ENCODE measurements at regions not wholly inside any gene's neighbourhood (a gene's known extent, or its start where the extent isn't known, plus 50 kb on each side); places are given as distances from the start of the nearest gene placed in this dataset.

DNA sequence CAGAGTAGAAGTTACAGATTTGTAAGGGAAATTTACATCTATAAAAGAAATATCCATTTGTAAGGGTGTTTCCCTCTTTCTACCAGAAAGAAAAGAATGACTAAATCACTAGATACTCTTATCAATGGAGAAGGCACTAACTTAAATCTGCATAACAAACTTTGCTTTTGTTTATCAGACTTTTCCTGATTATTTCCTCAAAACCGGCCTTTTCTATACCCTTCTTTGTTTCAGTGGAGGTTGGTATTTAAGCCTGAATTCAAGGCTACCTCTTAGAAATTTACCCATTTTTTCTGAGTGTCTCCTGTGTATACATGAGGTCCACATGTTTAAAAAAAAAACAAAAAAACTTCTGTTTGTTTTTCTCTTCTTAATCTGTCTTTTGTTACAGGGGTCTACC lies 80.4 kb upstream of the GRPR start:
- H3K4ac ChIP-seq (ENCODE audit: low read depth, low read length): no peak overlapping the region

DNA sequence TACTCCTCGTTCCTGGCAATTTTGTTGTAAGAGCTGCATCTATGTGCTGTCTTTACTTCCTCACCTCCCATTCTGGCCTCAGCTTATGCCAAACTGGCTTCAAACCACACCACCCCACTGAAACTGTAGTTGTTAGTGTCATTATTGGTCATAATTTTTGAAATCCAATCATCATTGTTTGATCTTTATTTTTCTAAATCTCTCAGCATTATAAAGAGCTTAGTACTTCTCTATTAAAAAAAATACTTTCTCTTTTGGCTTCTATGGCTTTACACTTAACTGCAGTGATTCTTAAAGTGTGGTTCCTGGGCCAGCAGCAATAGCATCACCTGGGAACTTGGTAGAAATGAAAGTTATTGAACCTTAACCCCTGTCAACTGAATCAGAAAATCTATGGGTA lies 83.5 kb upstream of the GRPR start:
- Histone ChIP-seq H3K4me2 (ENCODE audit: low read length) (no peak overlapping the region), H3K4me3 (ENCODE audit: low read length) (no peak overlapping the region), H3K4ac (ENCODE audit: low read depth, low read length) (no peak overlapping the region), H2BK5ac (ENCODE audit: low read length) (no peak overlapping the region), H3K79me2 (ENCODE audit: control insufficient read depth, insufficient read depth, low read length) (no peaks in the 10 kb centered on the region), H4K8ac (ENCODE audit: low read depth, low read length) (no peak overlapping the region), H3K27me3 (ENCODE audit: insufficient read depth, low read length, poor library complexity) (no peaks in the 10 kb centered on the region), H2AK5ac (ENCODE audit: low read length) (no peak overlapping the region), H3K9ac (ENCODE audit: low read length) (no peak overlapping the region), H3K4me1 (ENCODE audit: control insufficient read depth, low read depth, low read length) (no peaks in the 10 kb centered on the region), H3K27ac (ENCODE audit: low read depth, low read length) (no peak overlapping the region), H2BK15ac (replicated peaks; ENCODE audit: low read depth) (no peak overlapping the region), H3K79me1 (ENCODE audit: low read length) (no peaks in the 10 kb centered on the region), H4K5ac (ENCODE audit: low read length) (no peak overlapping the region), H3K36me3 (ENCODE audit: control insufficient read depth, insufficient read depth, low read length) (no peaks in the 10 kb centered on the region), H3K18ac (ENCODE audit: low read length) (no peak overlapping the region), H3K23ac (ENCODE audit: low read length) (no peak overlapping the region), H3K56ac (ENCODE audit: low read length) (no peak overlapping the region), H2BK120ac (ENCODE audit: low read depth, low read length) (no peak overlapping the region)
- no CpG with 5 or more reads among the region's 1 CpG for WGBS (ENCODE audit: extremely low coverage, insufficient coverage, low lambda C conversion rate)
- no peak for DNase-seq

More for the DNA sequence above, 80.4 kb upstream of the GRPR start:
- Histone ChIP-seq H2AK5ac (ENCODE audit: low read length) (no peak overlapping the region), H3K18ac (ENCODE audit: low read length) (no peak overlapping the region), H2BK120ac (ENCODE audit: low read depth, low read length) (no peak overlapping the region), H3K27me3 (ENCODE audit: insufficient read depth, low read length, poor library complexity) (no peaks in the 10 kb centered on the region), H3K4me2 (ENCODE audit: low read length) (no peak overlapping the region), H3K9ac (ENCODE audit: low read length) (no peak overlapping the region), H3K4me3 (ENCODE audit: low read length) (no peak overlapping the region), H4K5ac (ENCODE audit: low read length) (no peak overlapping the region), H4K8ac (ENCODE audit: low read depth, low read length) (no peak overlapping the region), H3K36me3 (ENCODE audit: control insufficient read depth, insufficient read depth, low read length) (no peaks in the 10 kb centered on the region), H3K79me2 (ENCODE audit: control insufficient read depth, insufficient read depth, low read length) (no peaks in the 10 kb centered on the region), H3K27ac (ENCODE audit: low read depth, low read length) (no peak overlapping the region), H2BK5ac (ENCODE audit: low read length) (no peak overlapping the region), H3K23ac (ENCODE audit: low read length) (no peak overlapping the region), H3K56ac (ENCODE audit: low read length) (no peak overlapping the region), H3K4me1 (ENCODE audit: control insufficient read depth, low read depth, low read length) (no peaks in the 10 kb centered on the region), H2BK15ac (replicated peaks; ENCODE audit: low read depth) (no peak overlapping the region), H3K79me1 (ENCODE audit: low read length) (no peaks in the 10 kb centered on the region)
- DNase-seq: no peak
- no CpG with 5 or more reads among the region's 1 CpG for WGBS (ENCODE audit: extremely low coverage, insufficient coverage, low lambda C conversion rate)

DNA sequence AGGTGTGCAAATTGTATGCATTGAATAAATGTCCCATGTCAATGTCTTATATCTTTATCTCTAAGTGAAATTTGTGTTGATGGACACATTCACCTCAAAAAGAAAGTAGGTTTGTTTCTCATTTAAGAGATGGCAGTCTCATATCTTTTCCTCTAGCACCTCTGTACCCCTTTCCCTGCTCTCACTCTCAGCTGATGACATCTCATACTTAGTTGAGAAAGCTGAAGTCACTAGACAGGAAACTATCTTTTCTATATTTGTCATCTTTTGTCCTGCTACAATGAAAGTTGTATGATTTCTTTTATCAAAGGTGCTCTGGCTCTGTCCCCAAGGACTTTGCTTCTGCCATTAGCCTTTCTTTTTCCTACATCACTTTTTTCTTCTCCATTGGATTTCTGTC lies 84.0 kb upstream of the GRPR start:
- no peak overlapping the region for H4K5ac ChIP-seq (ENCODE audit: low read length)
- DNase-seq: no peak
- H2BK15ac ChIP-seq (replicated peaks; ENCODE audit: low read depth): no peak overlapping the region
- H3K4ac ChIP-seq (ENCODE audit: low read depth, low read length): no peak overlapping the region
- H3K4me1 ChIP-seq (ENCODE audit: control insufficient read depth, low read depth, low read length): no peaks in the 10 kb centered on the region
- H4K8ac ChIP-seq (ENCODE audit: low read depth, low read length): no peak overlapping the region
- no peak overlapping the region for H2BK5ac ChIP-seq (ENCODE audit: low read length)
- no peaks in the 10 kb centered on the region for H3K36me3 ChIP-seq (ENCODE audit: control insufficient read depth, insufficient read depth, low read length)
- no peak overlapping the region for H3K4me2 ChIP-seq (ENCODE audit: low read length)
- H3K27me3 ChIP-seq (ENCODE audit: insufficient read depth, low read length, poor library complexity): no peaks in the 10 kb centered on the region
- H3K9ac ChIP-seq (ENCODE audit: low read length): no peak overlapping the region
- no peaks in the 10 kb centered on the region for H3K79me2 ChIP-seq (ENCODE audit: control insufficient read depth, insufficient read depth, low read length)
- no peak overlapping the region for H3K4me3 ChIP-seq (ENCODE audit: low read length)
- H3K18ac ChIP-seq (ENCODE audit: low read length): no peak overlapping the region
- no peak overlapping the region for H3K56ac ChIP-seq (ENCODE audit: low read length)
- H2BK120ac ChIP-seq (ENCODE audit: low read depth, low read length): no peak overlapping the region
- no peak overlapping the region for H2AK5ac ChIP-seq (ENCODE audit: low read length)
- no peak overlapping the region for H3K23ac ChIP-seq (ENCODE audit: low read length)
- H3K79me1 ChIP-seq (ENCODE audit: low read length): no peaks in the 10 kb centered on the region
- H3K27ac ChIP-seq (ENCODE audit: low read depth, low read length): no peak overlapping the region

DNA sequence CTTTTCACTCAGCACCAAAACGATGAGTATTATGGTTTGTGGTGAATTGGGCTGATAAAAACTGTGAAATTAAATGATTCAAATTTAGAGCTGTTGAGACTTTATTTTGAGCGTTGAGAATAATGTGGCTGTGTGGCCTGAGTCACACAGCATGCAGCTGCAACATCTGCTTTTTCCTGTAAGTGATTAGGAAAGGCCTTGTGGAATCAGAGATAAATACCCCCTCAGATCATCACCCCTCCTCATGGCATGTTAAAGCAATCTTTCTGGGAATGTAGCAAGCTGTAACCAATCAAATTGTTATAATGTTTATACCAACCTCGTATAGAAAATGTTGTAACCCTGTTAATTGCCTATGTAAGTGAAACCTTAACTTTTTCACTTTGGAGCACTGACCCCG lies 90.0 kb upstream of the GRPR start:
- Histone ChIP-seq H3K4me1 (ENCODE audit: control insufficient read depth, low read depth, low read length) (no peaks in the 10 kb centered on the region), H3K79me1 (ENCODE audit: low read length) (no peaks in the 10 kb centered on the region), H3K23ac (ENCODE audit: low read length) (no peak overlapping the region), H2BK5ac (ENCODE audit: low read length) (no peak overlapping the region), H2BK15ac (replicated peaks; ENCODE audit: low read depth) (no peak overlapping the region), H3K36me3 (ENCODE audit: control insufficient read depth, insufficient read depth, low read length) (no peaks in the 10 kb centered on the region), H3K4me2 (ENCODE audit: low read length) (no peak overlapping the region), H3K9ac (ENCODE audit: low read length) (no peak overlapping the region), H4K5ac (ENCODE audit: low read length) (no peak overlapping the region), H4K8ac (ENCODE audit: low read depth, low read length) (no peak overlapping the region), H3K4me3 (ENCODE audit: low read length) (no peak overlapping the region), H3K79me2 (ENCODE audit: control insufficient read depth, insufficient read depth, low read length) (no peaks in the 10 kb centered on the region), H2BK120ac (ENCODE audit: low read depth, low read length) (no peak overlapping the region), H3K27me3 (ENCODE audit: insufficient read depth, low read length, poor library complexity) (no peaks in the 10 kb centered on the region), H3K56ac (ENCODE audit: low read length) (no peak overlapping the region), H3K4ac (ENCODE audit: low read depth, low read length) (no peak overlapping the region), H3K27ac (ENCODE audit: low read depth, low read length) (no peak overlapping the region), H3K18ac (ENCODE audit: low read length) (no peak overlapping the region), H2AK5ac (ENCODE audit: low read length) (no peak overlapping the region)
- peak; percentile 31 for DNase-seq
- no CpG with 5 or more reads among the region's 4 CpGs for WGBS (ENCODE audit: extremely low coverage, insufficient coverage, low lambda C conversion rate)

DNA sequence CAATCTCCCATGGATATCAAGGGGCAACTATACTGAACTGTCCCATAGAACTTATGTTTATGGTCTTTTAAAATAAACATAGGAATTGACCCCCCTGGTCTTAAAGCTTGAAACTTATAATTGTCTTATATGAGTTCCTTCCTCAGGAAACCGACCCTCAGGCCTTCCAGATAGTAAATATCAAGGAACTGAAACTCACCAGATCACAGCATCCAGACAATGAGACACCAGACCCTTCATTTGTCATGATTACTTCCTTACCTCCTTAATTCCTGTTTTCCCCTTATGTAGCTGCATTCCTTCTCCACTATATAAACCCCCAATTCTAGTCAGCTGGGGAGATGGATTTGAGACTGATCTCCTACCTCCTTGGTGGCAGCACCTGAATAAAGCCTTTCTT lies 94.8 kb upstream of the GRPR start:
- Histone ChIP-seq H3K79me1 (ENCODE audit: low read length) (no peaks in the 10 kb centered on the region), H3K56ac (ENCODE audit: low read length) (no peak overlapping the region), H3K4me2 (ENCODE audit: low read length) (no peak overlapping the region), H2AK5ac (ENCODE audit: low read length) (no peak overlapping the region), H3K9ac (ENCODE audit: low read length) (no peak overlapping the region), H3K4me3 (ENCODE audit: low read length) (no peak overlapping the region), H3K23ac (ENCODE audit: low read length) (no peak overlapping the region), H2BK5ac (ENCODE audit: low read length) (no peak overlapping the region), H3K27me3 (ENCODE audit: insufficient read depth, low read length, poor library complexity) (no peaks in the 10 kb centered on the region), H3K36me3 (ENCODE audit: control insufficient read depth, insufficient read depth, low read length) (no peaks in the 10 kb centered on the region), H2BK15ac (replicated peaks; ENCODE audit: low read depth) (no peak overlapping the region), H3K18ac (ENCODE audit: low read length) (no peak overlapping the region), H4K8ac (ENCODE audit: low read depth, low read length) (no peak overlapping the region), H3K4ac (ENCODE audit: low read depth, low read length) (no peak overlapping the region), H2BK120ac (ENCODE audit: low read depth, low read length) (no peak overlapping the region), H3K4me1 (ENCODE audit: control insufficient read depth, low read depth, low read length) (no peaks in the 10 kb centered on the region), H4K5ac (ENCODE audit: low read length) (no peak overlapping the region), H3K27ac (ENCODE audit: low read depth, low read length) (no peak overlapping the region), H3K79me2 (ENCODE audit: control insufficient read depth, insufficient read depth, low read length) (no peaks in the 10 kb centered on the region)
- no CpG with 5 or more reads among the region's 1 CpG for WGBS (ENCODE audit: extremely low coverage, insufficient coverage, low lambda C conversion rate)
- no peak for DNase-seq

DNA sequence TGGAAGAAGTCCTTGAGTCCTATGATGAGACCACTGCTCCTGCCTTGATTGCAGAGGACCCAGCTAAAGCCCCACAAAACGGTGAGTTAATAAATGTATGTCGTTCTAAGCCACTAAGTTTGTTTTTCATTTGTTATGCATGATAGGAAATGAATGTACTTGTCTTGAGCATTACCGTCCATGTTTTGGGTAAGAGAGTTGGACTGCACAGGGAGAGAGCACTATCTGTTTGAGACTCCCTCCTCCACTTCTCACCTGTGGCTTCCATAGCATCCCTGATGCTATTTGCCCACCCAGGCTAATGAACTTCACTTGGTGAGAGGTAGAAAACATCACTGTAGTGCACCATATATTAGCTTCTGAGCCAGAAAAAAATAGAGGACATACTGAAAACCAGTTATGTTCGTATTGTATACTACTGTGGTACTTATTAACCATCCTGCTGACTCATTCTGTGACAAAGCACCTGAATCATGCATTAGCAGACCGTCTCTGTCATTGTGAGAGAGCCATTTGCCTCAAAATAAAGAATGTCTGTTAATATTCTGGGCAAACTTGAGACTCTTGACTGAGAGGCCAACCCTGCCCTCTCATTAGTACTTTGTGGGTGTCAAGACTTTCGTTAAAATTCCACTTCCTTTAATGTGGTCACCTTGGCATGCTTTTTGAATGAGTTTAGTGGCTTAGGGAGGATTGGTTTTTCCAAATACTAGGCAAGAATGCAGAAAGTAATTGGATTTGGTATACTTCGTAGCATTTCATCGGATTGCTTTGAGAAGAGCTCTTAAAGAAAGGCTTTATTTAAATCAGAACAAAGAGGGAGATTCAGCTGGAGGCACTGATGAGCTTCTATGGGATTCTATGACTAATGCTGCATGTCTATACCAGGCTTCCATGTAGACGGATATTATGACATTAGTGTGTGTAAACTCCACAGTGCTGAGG lies 99.3 kb upstream of the GRPR start:
- DNase-seq: no peak
- H2AK5ac ChIP-seq (ENCODE audit: low read length): no peak overlapping the region
- no peak overlapping the region for H3K23ac ChIP-seq (ENCODE audit: low read length)
- no peaks in the 10 kb centered on the region for H3K27me3 ChIP-seq (ENCODE audit: insufficient read depth, low read length, poor library complexity)
- no peak overlapping the region for H3K4ac ChIP-seq (ENCODE audit: low read depth, low read length)
- peak overlapping the region; percentile 39 for H3K18ac ChIP-seq (ENCODE audit: low read length)
- no peaks in the 10 kb centered on the region for H3K79me1 ChIP-seq (ENCODE audit: low read length)
- no peaks in the 10 kb centered on the region for H3K4me1 ChIP-seq (ENCODE audit: control insufficient read depth, low read depth, low read length)
- no CpG with 5 or more reads among the region's 9 CpGs for WGBS (ENCODE audit: extremely low coverage, insufficient coverage, low lambda C conversion rate)
- H3K79me2 ChIP-seq (ENCODE audit: control insufficient read depth, insufficient read depth, low read length): no peaks in the 10 kb centered on the region
- no peak overlapping the region for H3K4me2 ChIP-seq (ENCODE audit: low read length)
- no peak overlapping the region for H3K27ac ChIP-seq (ENCODE audit: low read depth, low read length)
- H4K8ac ChIP-seq (ENCODE audit: low read depth, low read length): no peak overlapping the region
- H2BK15ac ChIP-seq (replicated peaks; ENCODE audit: low read depth): no peak overlapping the region
- H3K4me3 ChIP-seq (ENCODE audit: low read length): no peak overlapping the region
- no peaks in the 10 kb centered on the region for H3K36me3 ChIP-seq (ENCODE audit: control insufficient read depth, insufficient read depth, low read length)
- no peak overlapping the region for H3K56ac ChIP-seq (ENCODE audit: low read length)
- no peak overlapping the region for H2BK5ac ChIP-seq (ENCODE audit: low read length)
- H2BK120ac ChIP-seq (ENCODE audit: low read depth, low read length): no peak overlapping the region
- H3K9ac ChIP-seq (ENCODE audit: low read length): no peak overlapping the region
- no peak overlapping the region for H4K5ac ChIP-seq (ENCODE audit: low read length)

All from mesendoderm (in vitro differentiated cells).